Activated naive CD4-positive, alpha-beta T cell treated with Interleukin-2 at 50 U/mL for 16 hours (primary cell): ENCODE measurements at regions not wholly inside any gene's neighbourhood (a gene's known extent, or its start where the extent isn't known, plus 50 kb on each side); places are given as distances from the start of the nearest gene placed in this dataset.
"Not testable (repeated sequence)": the region's sequence is repeated elsewhere in the genome, so short reads cannot be mapped to it uniquely, and the experiment has no call there.

Source experiments
- DNase-seq: peaks from one replicate; pipeline ENCODE4 v3.0.0-alpha.2; 2020

DNA sequence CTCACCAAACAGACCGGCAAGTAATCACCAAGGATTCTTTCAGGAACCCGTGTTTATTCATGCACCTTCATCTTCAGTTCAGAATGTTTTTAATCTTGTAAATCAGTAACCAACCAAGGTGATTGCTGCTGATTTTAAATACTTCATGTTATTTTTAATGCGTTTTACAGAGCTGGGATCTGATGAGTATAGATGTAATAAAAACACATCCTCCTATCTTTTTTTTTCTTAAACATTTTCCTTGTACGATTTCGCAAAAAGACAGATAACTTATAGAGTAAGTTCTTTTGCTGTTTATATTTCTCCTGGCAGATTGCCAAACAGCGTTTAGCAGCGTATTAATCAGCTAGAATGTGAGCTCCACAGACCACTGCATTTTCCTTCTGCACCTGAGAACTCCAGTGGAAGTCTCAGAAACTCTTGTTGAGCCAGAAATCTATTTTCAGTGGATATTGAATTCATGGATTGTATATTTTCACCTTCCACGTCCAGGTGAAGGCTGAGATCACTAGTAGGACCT, 397.8 kb upstream of the NRP1 start:
- DNase-seq, result no peak

GRCh38 chr10:33731322-33731721, 396.9 kb upstream of the NRP1 start:
- DNase-seq, result no peak

- no peak for DNase-seq
Measured at GRCh38 chr10:33725430-33725829, 391.0 kb upstream of the NRP1 start.

DNA sequence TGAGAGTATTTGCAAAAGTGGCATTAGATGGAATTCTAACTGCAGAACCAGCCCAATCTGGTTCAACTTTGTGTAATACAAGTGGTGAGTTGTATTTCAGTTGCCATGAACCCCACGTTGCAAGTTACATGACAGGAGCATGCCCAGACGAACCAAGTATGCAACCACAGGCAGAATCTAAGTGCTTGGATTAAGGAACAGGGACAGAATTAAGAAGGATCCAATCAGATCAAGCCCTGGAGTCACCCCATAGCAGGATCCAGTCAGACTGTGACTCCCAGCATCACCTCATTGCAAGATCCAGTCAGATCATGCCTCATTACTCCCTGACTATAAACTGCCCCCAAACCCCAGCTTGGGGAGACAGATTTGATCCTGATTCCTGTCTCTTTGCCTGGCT, 388.7 kb upstream of the NRP1 start:
- no peak for DNase-seq

- DNase-seq, result no peak
Measured at GRCh38 chr10:33722067-33722466, 387.6 kb upstream of the NRP1 start.

DNA sequence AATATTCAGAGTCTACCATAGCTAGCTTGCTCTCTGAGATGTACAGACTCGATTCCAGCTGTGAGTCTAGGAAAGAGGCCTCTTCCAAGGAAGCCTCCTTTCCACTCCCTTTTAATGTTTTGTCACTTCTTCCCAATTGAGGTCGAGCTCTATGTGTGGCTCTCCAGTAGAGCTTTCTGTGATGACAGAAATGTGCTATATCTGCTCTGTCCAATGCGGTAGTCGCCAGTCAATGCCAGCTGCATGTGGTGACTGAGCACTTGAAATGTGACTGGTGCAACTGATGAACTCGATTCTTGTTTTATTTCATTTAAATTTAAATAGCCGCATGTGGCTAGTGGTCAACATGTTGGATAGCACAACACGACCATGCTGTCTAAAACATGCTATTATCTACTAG, 387.0 kb upstream of the NRP1 start:
- no peak for DNase-seq

- DNase-seq, result no peak
Measured at GRCh38 chr10:33720161-33720560, 385.7 kb upstream of the NRP1 start.

DNA sequence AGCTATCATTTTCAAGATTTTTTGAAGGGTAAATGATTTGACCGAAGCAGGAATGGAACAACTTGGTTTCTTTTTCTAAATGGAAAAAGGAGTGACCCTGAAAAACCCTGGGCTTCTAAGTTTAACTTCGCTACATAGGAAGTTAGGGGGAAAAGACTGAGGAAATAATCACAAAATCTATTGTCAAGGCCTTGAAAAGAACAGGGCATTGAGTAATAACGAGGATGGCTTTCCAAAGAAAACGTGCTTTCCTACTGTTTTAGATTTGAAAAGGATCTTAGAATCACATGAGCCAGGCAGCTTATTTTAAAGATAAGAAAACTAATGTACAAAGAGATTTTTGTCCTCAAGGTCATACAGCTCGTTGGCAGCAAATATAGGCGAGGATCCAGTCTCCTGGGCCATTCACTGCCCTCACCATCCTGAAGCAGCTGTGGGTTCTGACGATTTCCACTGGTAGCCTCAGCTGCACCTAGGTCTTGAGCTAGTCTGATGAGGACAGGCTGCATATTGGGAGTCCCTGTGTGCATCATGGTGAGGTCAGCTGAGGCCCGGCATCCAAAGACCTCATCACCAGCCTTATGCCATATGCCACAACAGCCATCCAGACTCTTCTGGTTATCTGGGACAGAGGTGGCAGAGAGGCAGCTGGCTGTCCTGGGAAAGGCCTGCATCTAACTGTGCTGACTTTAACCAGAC, 384.7 kb upstream of the NRP1 start:
- no peak for DNase-seq

DNA sequence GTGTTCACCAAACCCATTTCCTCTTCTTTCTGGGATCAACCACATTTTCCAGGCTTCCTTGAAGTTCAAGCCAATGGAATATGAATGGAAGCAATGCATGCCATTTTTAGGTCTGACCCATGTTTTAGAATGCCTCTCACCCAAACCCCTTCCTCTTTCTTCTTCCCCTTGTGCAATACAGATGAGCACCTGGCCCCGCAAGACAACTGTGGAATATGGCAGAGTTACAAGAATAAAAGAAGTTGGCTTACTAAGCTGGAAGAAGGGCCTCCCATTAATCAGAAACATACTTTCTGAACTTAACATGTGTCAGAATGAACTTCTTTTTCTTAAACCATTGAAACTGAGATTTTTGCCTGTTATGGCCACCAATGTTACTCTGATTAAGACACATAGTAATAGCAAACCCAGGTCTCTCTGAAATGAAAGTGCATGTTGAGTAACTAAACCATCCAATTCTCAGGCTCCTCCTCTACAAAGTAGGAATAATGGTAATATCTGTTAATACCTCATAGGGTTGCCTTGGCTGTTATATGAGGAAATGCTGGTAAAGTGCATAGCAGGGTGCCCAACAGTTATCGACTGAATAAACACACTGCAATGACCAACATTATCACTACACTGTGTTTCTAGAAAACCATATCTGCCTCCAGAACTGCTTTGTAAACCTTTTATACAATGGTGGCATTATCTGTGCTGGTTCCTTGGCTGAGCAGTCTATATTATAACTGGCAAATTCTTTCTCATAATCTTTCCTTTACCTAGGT, 382.2 kb upstream of the NRP1 start:
- no peak for DNase-seq

DNA sequence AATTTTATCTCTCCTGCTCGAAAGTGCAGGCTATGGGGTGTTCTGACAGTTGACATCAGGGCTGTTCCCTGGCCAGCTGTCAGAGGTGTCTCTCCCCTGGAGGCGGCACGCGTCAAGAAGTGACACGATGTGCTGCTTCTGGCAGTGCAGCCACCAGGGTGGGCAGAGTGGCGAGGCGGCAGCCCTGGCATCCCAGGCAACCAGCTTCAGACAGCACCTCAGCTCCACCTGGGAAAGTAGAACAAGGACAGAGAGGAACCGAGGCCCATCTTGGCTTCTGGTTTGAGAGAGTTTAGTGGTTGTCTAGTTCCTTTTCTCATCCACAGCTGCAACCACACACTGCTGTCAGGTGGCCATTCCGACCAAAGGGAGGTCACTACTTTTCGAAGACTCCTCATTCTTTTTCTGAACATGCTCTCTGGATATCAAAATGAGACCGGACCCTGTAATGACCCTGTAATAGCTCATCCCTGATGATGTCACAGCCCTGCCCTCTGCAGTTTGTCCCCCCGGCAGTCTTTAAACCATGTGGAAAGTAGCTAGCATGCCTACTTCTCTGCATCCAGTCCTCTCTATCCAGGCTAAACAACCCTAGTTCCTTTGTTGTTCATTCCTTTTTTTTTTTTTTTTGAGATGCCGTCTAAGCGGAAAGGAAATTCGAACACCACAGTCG, 381.0 kb upstream of the NRP1 start:
- no peak for DNase-seq

DNA sequence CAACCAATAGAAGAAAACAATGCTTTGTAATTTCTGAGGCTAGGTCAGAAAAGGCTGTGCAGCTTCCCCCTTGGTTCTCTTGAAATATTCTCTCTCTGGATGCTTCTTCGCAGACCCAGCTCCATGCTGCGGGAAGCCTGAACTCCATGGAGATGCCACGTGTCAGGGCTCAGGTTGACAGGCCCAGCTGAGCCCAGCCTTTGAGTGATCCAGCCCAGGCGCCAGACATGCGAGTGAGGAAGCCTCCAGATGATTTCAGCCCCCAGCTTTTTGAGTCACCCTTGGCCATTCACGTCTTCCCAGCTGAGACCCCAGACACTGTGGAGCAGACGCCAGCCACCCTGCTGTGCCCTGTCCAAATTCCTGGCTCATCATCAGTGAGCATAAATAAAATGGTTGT, 378.4 kb upstream of the NRP1 start:
- DNase-seq, result no peak

DNA sequence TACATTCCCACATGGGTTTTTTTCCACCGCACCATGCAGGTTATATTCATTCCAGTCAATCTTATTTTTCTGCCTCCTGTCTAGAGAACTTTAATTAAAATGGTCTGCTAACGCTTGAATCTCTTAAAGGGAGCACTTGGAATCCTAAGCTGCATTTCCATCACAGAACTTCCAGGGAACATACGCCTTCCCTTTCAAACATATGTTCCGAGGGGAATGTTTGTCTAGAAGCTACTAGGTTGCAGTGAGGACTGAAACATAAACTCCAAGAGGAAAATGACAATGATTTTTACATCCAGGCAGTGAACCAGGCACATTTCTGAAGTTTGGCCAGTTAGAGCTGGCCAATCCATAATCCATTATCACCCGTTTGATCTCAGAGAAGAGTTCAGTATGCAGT, 375.5 kb upstream of the NRP1 start:
- no peak for DNase-seq

DNA sequence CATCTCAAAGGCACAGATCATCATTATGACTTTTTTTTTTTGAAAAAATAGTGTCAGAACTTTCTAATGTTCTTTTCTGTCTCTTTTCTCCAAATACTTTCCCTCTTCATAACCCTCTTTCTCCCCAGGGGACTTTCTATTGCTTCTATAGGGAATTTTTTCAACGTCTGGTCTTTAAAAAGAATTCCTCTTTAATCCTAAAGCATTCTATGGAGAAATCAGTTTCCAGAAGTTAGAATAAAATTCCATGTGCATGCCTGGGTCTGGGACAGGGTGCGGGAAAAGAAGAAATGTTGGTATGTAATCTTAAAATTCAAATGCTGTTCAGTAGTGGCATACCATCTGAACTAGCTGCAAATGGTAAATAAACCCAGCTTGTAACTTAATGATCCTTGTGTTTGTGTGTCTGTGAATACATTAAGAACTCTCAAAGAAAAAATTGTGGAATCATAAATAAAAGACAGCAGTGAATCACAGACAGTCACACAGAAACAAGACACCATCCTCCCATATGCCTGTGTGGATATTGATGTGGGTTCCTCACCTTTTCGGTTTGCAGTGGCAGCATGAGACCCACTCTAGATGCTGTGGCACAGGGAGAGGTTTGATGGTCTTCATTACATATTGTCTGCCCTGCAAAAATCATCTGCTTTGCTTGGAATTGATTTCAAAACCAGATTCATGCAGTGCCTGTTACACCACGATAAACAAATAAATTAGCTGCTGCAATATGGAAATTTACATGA, 374.7 kb upstream of the NRP1 start:
- DNase-seq, result no peak

- DNase-seq, result no peak
Measured at GRCh38 chr10:33708561-33708960, 374.1 kb upstream of the NRP1 start.

- no peak for DNase-seq
Measured at GRCh38 chr10:33706746-33707145, 372.3 kb upstream of the NRP1 start.

- no peak for DNase-seq
Measured at GRCh38 chr10:33706191-33706590, 371.7 kb upstream of the NRP1 start.

- DNase-seq, result no peak
Measured at GRCh38 chr10:33704214-33704830, 369.9 kb upstream of the NRP1 start.

GRCh38 chr10:33703501-33704213, 369.2 kb upstream of the NRP1 start:
- no peak for DNase-seq

DNA sequence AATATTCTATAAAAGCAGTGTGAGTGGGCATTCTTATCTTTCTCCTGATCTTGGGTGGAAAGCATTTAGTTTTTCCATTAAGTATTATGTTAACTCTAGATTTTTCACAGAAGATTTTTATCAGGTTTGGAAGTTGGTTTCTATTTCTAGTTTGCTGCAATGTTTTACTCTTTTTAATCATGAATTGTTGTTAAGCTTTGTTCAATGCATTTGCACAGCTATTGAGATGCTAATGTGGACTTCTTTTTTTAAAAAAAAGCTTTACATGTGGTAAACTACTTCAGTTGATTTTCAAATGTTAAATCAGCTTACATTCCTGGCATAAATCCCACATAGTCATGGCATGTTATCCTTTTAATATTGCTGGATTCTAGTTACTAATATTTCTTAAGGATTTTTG, 363.6 kb upstream of the NRP1 start:
- no peak for DNase-seq

DNA sequence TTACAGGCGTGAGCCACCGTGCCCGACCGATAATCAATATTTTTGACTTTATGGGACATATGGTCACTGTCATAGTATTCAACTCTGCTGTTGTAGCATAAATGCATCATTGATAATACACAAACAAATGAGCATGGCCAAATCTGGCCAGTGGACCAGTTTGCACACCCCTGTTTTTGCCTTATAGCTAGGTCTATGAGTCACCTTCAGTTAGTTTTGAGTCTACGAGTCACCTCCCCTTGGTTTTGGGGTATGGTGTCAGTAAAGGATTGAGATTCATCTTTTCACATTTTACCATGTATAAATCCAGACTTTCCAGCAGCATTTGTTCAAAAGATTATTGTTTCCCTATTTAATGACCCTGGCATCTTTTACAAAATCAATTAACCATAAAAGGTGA, 362.5 kb upstream of the NRP1 start:
- DNase-seq, result no peak

GRCh38 chr10:33695536-33695935, 361.1 kb upstream of the NRP1 start:
- no peak for DNase-seq

GRCh38 chr10:33690536-33690935, 356.1 kb upstream of the NRP1 start:
- not testable (repeated sequence) for DNase-seq
